Psoas muscle (tissue), 7 donors: ENCODE measurements at regions not wholly inside any gene's neighbourhood (a gene's known extent, or its start where the extent isn't known, plus 50 kb on each side); places are given as distances from the start of the nearest gene placed in this dataset.

Experiments used
- ATAC-seq, 4 donors: fragments of 200-7000 bp; cut with Tn5 transposase; one replicate each; pipeline ENCODE4 v1.9.1; 2020; ENCODE audit warnings: moderate library complexity in 3 of 4, mild to moderate bottlenecking in 2 of 4
- DNase-seq, 2 donors: peaks; one replicate each; pipeline ENCODE4 v3.0.0-alpha.2; 2020
- H3K27ac ChIP-seq: fragments of 200-600 bp; one replicate; pipeline ENCODE4 v1.8.0; 2022
- H3K27me3 ChIP-seq, 3 donors: fragments of 200-600 bp in 1 of 3; one replicate each; pipeline versions ENCODE4 v1.6.1 to v1.8.0; 2013 to 2022; ENCODE audit warnings: low read length in 2 of 3, mild to moderate bottlenecking in 2 of 3, moderate library complexity in 1 of 3; ENCODE audit not compliant: insufficient read depth in 3 of 3
- H3K36me3 ChIP-seq, 2 donors: fragments of 200-600 bp in 1 of 2; one replicate each; pipeline versions ENCODE4 v1.6.1 to v1.8.0; 2013 to 2022; ENCODE audit warnings: low read depth in 1 of 2, mild to moderate bottlenecking in 1 of 2, moderate library complexity in 1 of 2; ENCODE audit not compliant: insufficient read depth in 1 of 2
- H3K4me1 ChIP-seq: fragments of 200-600 bp; one replicate; pipeline ENCODE4 v1.8.0; 2022
- H3K4me3 ChIP-seq: fragments of 200-600 bp; one replicate; pipeline ENCODE4 v1.8.0; 2022; ENCODE audit warnings: mild to moderate bottlenecking
- H3K9me3 ChIP-seq: fragments of 200-600 bp; one replicate; pipeline ENCODE4 v1.8.0; 2022
- WGBS, 3 donors: extraction: QIAGEN DNeasy Blood & Tissue Kit; methylation state at CpG; one replicate each; pipeline versions ENCODE4 v1.1.6 to v1.1.7; 2013; 5-methylcytosine and 5-hydroxymethylcytosine counted together
- intact Hi-C, 2 donors: fragments of 100-400 bp; cut with DNase I; formaldehyde crosslinking; loops; one replicate each; pipeline versions ENCODE4 v1.11.0 to v1.14.2; 2022
- TF ChIP-seq, protein P1 (sequence below): fragments of 200-600 bp; IDR thresholded peaks from one replicate; pipeline ENCODE4 v1.8.0; 2022; ENCODE audit warnings: antibody characterized with exemption
- donor health status: healthy with polysubstance abuse.
- donor health status: DM: no; HTN: no; CAD: no; lungs with moderate emphysema.
- donor health status: Bipolar disorder and iron deficiency.
- donor health status: healthy.
- donor health status: DM: yes; HTN: yes; CAD: no.
- donor health status: DM: no; HTN: no; CAD: no.
- donor health status: DM: yes; HTN: yes; CAD: no.

DNA sequence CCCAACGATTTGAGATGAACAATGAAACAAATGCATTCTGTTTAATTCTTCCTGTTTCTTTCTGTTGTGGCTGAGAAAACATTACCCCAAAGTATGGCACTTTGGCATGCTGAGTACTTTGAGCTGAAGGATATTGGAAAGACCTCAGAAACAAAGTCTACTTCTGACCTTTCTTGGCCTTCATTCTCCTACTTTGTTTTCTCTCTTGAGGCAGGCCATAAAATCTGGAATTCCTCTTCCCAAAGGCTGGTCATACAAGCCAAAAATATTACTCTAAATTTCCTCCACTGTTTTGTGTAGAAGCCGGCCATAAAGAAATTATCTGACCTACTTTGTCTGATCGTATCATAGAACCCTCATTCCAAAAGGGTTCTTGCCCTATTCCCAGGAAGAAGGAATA, 1048.2 kb downstream of the TECRL start:
- no peaks in the 10 kb centered on the region for H3K4me1 ChIP-seq
- intact Hi-C loops, result no loop called here
- H3K4me3 ChIP-seq, result no peak overlapping the region
- TF ChIP-seq, protein P1, sequence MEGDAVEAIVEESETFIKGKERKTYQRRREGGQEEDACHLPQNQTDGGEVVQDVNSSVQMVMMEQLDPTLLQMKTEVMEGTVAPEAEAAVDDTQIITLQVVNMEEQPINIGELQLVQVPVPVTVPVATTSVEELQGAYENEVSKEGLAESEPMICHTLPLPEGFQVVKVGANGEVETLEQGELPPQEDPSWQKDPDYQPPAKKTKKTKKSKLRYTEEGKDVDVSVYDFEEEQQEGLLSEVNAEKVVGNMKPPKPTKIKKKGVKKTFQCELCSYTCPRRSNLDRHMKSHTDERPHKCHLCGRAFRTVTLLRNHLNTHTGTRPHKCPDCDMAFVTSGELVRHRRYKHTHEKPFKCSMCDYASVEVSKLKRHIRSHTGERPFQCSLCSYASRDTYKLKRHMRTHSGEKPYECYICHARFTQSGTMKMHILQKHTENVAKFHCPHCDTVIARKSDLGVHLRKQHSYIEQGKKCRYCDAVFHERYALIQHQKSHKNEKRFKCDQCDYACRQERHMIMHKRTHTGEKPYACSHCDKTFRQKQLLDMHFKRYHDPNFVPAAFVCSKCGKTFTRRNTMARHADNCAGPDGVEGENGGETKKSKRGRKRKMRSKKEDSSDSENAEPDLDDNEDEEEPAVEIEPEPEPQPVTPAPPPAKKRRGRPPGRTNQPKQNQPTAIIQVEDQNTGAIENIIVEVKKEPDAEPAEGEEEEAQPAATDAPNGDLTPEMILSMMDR, result no peak
- no peaks in the 10 kb centered on the region for H3K9me3 ChIP-seq
- H3K27me3 ChIP-seq, result no peaks in the 10 kb centered on the region
- no peaks in the 10 kb centered on the region for H3K36me3 ChIP-seq
- DNase-seq, result no peak
- no peak overlapping the region for H3K27ac ChIP-seq
- 68 to 75% (median 70%) methylated on average over 3 of the region's 3 CpGs for WGBS, 3 donors
- ATAC-seq, result no peak

DNA sequence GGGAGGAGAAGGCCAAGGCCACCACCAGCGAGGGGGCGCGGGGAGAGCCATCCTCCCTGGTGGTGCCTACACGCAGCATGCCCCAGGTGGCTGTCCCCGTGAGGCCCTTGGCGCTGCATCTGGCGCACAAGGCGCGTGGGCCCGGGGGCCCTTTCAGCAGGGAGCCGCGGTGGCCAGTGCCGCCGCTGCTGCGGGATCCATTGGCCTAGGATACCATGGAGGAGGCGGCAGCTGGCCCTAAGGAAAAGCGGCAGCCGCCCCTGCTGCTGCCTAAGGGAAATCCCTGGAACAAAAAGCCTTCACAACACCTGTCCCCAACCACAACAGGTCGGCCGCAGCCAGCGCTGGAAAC, 1059.6 kb downstream of the TECRL start:
- no peaks in the 10 kb centered on the region for H3K27me3 ChIP-seq
- WGBS, 3 donors, result 95 to 98% (median 96%) methylated on average over 21 of the region's 21 CpGs
- H3K4me1 ChIP-seq, result no peaks in the 10 kb centered on the region
- no peak for ATAC-seq
- H3K36me3 ChIP-seq, result no peaks in the 10 kb centered on the region
- TF ChIP-seq, protein P1, result no peak
- no peak overlapping the region for H3K27ac ChIP-seq
- intact Hi-C loops, result no loop called here
- H3K4me3 ChIP-seq, result no peak overlapping the region
- no peaks in the 10 kb centered on the region for H3K9me3 ChIP-seq
- DNase-seq, result no peak

DNA sequence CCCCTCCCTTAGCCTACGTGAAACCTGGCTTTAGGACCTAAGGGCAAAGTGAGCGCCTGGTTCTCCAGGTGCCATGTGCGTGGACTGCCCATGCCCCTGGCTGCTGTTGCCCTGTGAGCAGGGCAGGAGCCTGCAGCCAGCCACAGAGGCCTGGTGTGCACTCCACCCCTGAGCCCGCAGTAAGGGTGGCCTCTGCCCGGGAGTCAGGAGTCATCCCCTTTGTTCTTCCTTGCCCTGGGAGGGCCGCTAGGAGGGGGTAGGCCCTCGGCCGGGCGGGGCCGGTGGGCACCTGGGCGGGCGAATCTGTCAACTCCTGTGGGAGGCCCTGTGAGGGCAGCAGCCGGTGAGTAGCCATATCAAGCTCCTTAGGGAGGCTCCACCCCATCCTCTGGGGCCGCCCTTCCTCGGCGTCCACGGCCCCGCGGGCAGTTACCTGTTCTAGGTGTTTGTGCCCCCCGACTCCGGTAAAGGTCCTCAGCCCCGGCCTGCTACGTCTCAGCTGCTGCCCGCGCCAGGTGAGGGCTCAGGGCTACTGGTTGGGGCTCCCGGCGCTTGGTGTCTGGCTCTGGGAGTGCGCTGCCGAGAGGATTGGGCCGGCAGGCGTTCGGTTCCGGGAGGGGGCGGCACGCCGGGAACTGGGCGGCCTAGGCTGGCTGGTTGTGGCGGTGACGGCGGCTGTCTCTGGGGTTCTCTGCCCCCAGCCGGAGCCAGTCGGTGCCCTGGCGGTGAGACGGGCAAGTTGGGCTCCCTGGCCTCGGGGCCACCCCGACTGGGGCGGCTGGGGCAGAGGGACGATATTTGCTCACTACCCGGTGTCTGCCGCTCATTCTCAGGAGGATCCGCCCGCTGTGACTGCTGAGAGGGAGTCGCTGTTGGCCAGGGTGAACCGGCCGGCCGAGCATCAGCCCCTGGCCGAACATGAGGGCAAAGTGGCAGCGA, 1060.2 kb downstream of the TECRL start:
- H3K4me1 ChIP-seq, result no peaks in the 10 kb centered on the region
- TF ChIP-seq, protein P1, result no peak
- no peak for DNase-seq
- intact Hi-C loops, result no loop called here
- no peak overlapping the region for H3K27ac ChIP-seq
- no peaks in the 10 kb centered on the region for H3K27me3 ChIP-seq
- H3K4me3 ChIP-seq, result no peak overlapping the region
- ATAC-seq, result no peak
- H3K9me3 ChIP-seq, result no peaks in the 10 kb centered on the region
- 89 to 93% (median 90%) methylated on average over 53 to 58 of the region's 58 CpGs for whole genome bisulfite sequencing, 3 donors
- H3K36me3 ChIP-seq, result no peaks in the 10 kb centered on the region

DNA sequence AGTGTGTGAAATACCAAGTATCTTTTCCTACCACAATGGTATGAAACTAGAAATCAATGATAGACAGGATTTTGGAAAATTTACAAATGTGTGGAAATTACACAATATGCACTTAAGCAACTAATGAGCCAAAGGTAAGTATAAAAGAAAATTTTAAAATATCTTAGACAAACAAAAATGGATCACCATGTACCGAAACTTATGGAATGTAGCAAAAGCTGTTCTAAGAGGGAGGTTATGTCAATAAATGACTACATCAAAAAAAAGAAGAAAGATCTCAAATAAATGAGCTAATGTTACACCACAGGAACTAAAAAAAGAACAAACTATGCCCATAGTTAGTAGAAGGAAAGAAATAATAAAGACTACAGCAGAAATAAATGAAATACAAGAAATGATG, 1084.1 kb downstream of the TECRL start:
- TF ChIP-seq, protein P1, result no peak
- H3K36me3 ChIP-seq, result no peaks in the 10 kb centered on the region
- H3K9me3 ChIP-seq, result peaks cover 9% of the 10 kb centered on the region
- H3K4me3 ChIP-seq, result no peak overlapping the region
- intact Hi-C loops, result no loop called here
- no peaks in the 10 kb centered on the region for H3K4me1 ChIP-seq
- no peak overlapping the region for H3K27ac ChIP-seq
- no peaks in the 10 kb centered on the region for H3K27me3 ChIP-seq
- WGBS, 3 donors, result 85 to 95% (median 90%) methylated on average over 1 of the region's 1 CpG
- no peak for DNase-seq
- ATAC-seq, result no peak

DNA sequence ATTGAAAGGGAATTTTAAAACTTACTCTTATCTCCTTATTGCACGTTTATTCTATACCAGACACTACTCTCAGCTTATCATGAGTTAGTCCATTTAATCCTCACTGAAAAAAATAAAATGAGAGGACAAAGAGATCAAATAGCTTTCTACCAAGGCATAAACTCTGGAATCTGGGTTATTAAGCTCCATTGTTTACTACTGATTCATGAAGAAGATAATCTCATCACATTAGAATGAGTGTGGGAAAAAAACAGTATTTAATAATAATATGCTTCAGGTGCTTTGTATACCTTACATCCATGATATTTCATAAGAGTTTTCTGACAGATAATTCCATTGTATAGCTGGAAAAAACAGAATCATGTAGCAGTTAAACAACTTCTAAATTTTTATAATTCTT, 1092.6 kb downstream of the TECRL start:
- Histone ChIP-seq H3K27me3 (no peaks in the 10 kb centered on the region), H3K36me3 (no peaks in the 10 kb centered on the region), H3K9me3 (no peaks in the 10 kb centered on the region), H3K4me3 (no peak overlapping the region), H3K27ac (no peak overlapping the region), H3K4me1 (no peaks in the 10 kb centered on the region)
- 0% methylated on average over 1 of the region's 1 CpG for WGBS, 3 donors
- no peak for ATAC-seq
- TF ChIP-seq, protein P1, result no peak
- intact Hi-C loops, result no loop called here
- no peak for DNase-seq
